ENCODE measurements at regions not wholly inside any gene's neighbourhood (a gene's known extent, or its start where the extent isn't known, plus 50 kb on each side); places are given as distances from the start of the nearest gene placed in this dataset.

GRCh38 chr3:116607205-116607604, 102.4 kb upstream of the TUSC7 start:
- Mint-ChIP-seq H3K9me3 (peaks cover 2 to 17% (median 7%) of the 10 kb centered on the region in 5 donors), H3K27me3 (no peaks in the 10 kb centered on the region), H3K4me3 (no peak overlapping the region), H3K4me1 (no peaks in the 10 kb centered on the region), H3K27ac (no peak overlapping the region), H3K36me3 (no peaks in the 10 kb centered on the region)
- Histone ChIP-seq H3K4me3 (ENCODE audit: low read length) (no peak overlapping the region), H3K4me1 (ENCODE audit: insufficient read depth, low read length) (no peaks in the 10 kb centered on the region), H3K9me3 (ENCODE audit: low read length) (no peaks in the 10 kb centered on the region), H3K36me3 (ENCODE audit: insufficient read depth, low read length) (no peaks in the 10 kb centered on the region), H3K27ac (ENCODE audit: low read depth, low read length) (no peak overlapping the region), H3K27me3 (ENCODE audit: insufficient read depth, low read length, poor library complexity, severe bottlenecking) (no peaks in the 10 kb centered on the region)
- ChIA-PET CTCF (no interaction called here), POLR2A (no interaction called here)
- no peak for DNase-seq

DNA sequence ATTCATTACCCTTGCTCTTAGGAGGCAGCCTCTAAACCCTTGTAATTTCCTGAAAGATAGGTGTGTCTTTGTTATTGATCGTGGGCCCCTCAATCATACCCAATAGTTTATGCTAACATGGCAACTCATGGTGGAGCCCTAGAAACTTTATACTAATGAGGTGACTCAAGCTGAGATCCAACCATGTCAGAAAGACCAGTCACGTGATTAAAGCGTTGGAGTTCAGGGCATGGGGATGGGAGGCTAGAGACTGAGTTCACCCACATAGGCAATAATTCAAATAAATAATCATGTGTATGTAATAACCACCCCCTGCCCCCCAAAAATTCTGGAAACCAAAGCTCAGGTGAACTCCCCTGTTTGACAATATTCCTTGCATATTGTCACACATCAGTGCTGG, 99.5 kb upstream of the TUSC7 start:
- POLR2A ChIA-PET = no interaction called here
- Histone ChIP-seq H3K36me3 (ENCODE audit: insufficient read depth, low read length) (no peaks in the 10 kb centered on the region), H3K27me3 (ENCODE audit: insufficient read depth, low read length, poor library complexity, severe bottlenecking) (no peaks in the 10 kb centered on the region), H3K27ac (ENCODE audit: low read depth, low read length) (no peak overlapping the region), H3K4me1 (ENCODE audit: insufficient read depth, low read length) (no peaks in the 10 kb centered on the region), H3K4me3 (ENCODE audit: low read length) (no peak overlapping the region), H3K9me3 (ENCODE audit: low read length) (no peaks in the 10 kb centered on the region)
- Mint-ChIP-seq H3K27me3 (no peaks in the 10 kb centered on the region), H3K9me3 (peaks cover 2 to 17% (median 7%) of the 10 kb centered on the region in 5 donors), H3K36me3 (no peaks in the 10 kb centered on the region), H3K4me3 (no peak overlapping the region), H3K4me1 (no peaks in the 10 kb centered on the region), H3K27ac (no peak overlapping the region)
- no peak for DNase-seq
- CTCF ChIA-PET = no interaction called here

GRCh38 chr3:116614795-116615362, 94.7 kb upstream of the TUSC7 start:
- H3K4me3 Mint-ChIP-seq = no peak overlapping the region
- ChIA-PET POLR2A (no interaction called here), CTCF (no interaction called here)
- no peak for DNase-seq
- H3K27me3 Mint-ChIP-seq = no peaks in the 10 kb centered on the region
- Histone ChIP-seq H3K4me1 (ENCODE audit: insufficient read depth, low read length) (no peaks in the 10 kb centered on the region), H3K9me3 (ENCODE audit: low read length) (no peaks in the 10 kb centered on the region), H3K27me3 (ENCODE audit: insufficient read depth, low read length, poor library complexity, severe bottlenecking) (no peaks in the 10 kb centered on the region), H3K36me3 (ENCODE audit: insufficient read depth, low read length) (no peaks in the 10 kb centered on the region), H3K4me3 (ENCODE audit: low read length) (no peak overlapping the region), H3K27ac (ENCODE audit: low read depth, low read length) (no peak overlapping the region)
- peaks cover 0 to 9% (median 2%) of the 10 kb centered on the region in 5 donors for H3K9me3 Mint-ChIP-seq
- no peaks in the 10 kb centered on the region for H3K36me3 Mint-ChIP-seq
- no peaks in the 10 kb centered on the region for H3K4me1 Mint-ChIP-seq
- H3K27ac Mint-ChIP-seq = no peak overlapping the region

DNA sequence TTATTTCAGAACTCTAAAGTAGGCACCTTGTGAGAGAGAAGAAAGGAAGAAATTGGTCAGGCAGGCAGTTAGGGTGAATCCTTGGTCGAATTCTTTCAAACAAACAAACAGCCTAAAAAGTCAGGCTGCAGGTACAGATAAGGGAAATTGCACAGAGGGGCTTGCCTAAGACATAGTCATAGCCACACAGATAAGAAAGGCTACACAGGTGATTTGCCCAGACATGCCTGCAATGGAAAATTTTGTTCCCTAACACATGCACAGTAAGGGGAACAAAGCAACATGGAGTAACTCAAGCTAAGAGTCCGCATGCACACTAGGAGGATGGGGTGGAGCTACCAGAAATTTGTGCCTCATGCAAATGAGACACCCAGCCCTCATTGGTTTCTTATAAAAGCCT, 91.4 kb upstream of the TUSC7 start:
- Mint-ChIP-seq H3K27ac (no peak overlapping the region), H3K9me3 (peaks cover 0 to 11% (median 3%) of the 10 kb centered on the region in 5 donors), H3K27me3 (no peaks in the 10 kb centered on the region), H3K4me1 (no peaks in the 10 kb centered on the region), H3K4me3 (no peak overlapping the region), H3K36me3 (no peaks in the 10 kb centered on the region)
- Histone ChIP-seq H3K27me3 (ENCODE audit: insufficient read depth, low read length, poor library complexity, severe bottlenecking) (no peaks in the 10 kb centered on the region), H3K4me3 (ENCODE audit: low read length) (no peak overlapping the region), H3K4me1 (ENCODE audit: insufficient read depth, low read length) (no peaks in the 10 kb centered on the region), H3K9me3 (ENCODE audit: low read length) (no peaks in the 10 kb centered on the region), H3K27ac (ENCODE audit: low read depth, low read length) (no peak overlapping the region), H3K36me3 (ENCODE audit: insufficient read depth, low read length) (no peaks in the 10 kb centered on the region)
- no peak for DNase-seq
- ChIA-PET POLR2A (no interaction called here), CTCF (no interaction called here)

DNA sequence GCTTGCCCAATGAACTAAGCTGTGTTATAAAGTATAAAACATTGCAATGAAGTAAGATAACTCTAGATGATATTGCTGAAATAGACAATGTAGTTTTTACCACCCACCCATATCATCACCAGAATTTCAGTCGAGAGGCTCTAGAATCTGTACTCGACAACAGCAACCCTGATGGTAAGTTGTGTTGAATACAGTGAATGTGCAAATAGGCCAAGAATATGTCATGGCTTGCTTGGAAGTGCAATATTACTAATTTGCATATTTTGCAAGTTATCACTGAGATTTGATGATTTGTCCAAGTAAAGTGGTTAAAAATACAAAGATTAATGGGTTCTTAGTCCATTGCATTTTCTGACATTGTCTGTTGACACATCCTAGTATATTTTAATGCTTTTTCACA, 90.6 kb upstream of the TUSC7 start:
- Histone ChIP-seq H3K4me1 (ENCODE audit: insufficient read depth, low read length) (no peaks in the 10 kb centered on the region), H3K9me3 (ENCODE audit: low read length) (no peaks in the 10 kb centered on the region), H3K27me3 (ENCODE audit: insufficient read depth, low read length, poor library complexity, severe bottlenecking) (no peaks in the 10 kb centered on the region), H3K36me3 (ENCODE audit: insufficient read depth, low read length) (no peaks in the 10 kb centered on the region), H3K4me3 (ENCODE audit: low read length) (no peak overlapping the region), H3K27ac (ENCODE audit: low read depth, low read length) (no peak overlapping the region)
- H3K9me3 Mint-ChIP-seq = peaks cover 0 to 11% (median 4%) of the 10 kb centered on the region in 5 donors
- no peaks in the 10 kb centered on the region for H3K36me3 Mint-ChIP-seq
- no peak for DNase-seq
- H3K4me1 Mint-ChIP-seq = no peaks in the 10 kb centered on the region
- H3K27me3 Mint-ChIP-seq = no peaks in the 10 kb centered on the region
- H3K4me3 Mint-ChIP-seq = no peak overlapping the region
- H3K27ac Mint-ChIP-seq = no peak overlapping the region
- POLR2A ChIA-PET = no interaction called here
- CTCF ChIA-PET = no interaction called here

- Mint-ChIP-seq H3K27me3 (no peaks in the 10 kb centered on the region), H3K36me3 (no peaks in the 10 kb centered on the region), H3K9me3 (peaks cover 5 to 33% (median 19%) of the 10 kb centered on the region in 5 donors), H3K27ac (no peak overlapping the region), H3K4me1 (no peaks in the 10 kb centered on the region), H3K4me3 (no peak overlapping the region)
- ChIA-PET POLR2A (no interaction called here), CTCF (no interaction called here)
- Histone ChIP-seq H3K4me1 (ENCODE audit: insufficient read depth, low read length) (no peaks in the 10 kb centered on the region), H3K36me3 (ENCODE audit: insufficient read depth, low read length) (no peaks in the 10 kb centered on the region), H3K27ac (ENCODE audit: low read depth, low read length) (no peak overlapping the region), H3K4me3 (ENCODE audit: low read length) (no peak overlapping the region), H3K9me3 (ENCODE audit: low read length) (no peaks in the 10 kb centered on the region), H3K27me3 (ENCODE audit: insufficient read depth, low read length, poor library complexity, severe bottlenecking) (no peaks in the 10 kb centered on the region)
- DNase-seq = no peak
Observed at GRCh38 chr3:116630494-116630893, 79.1 kb upstream of the TUSC7 start.

- Histone ChIP-seq H3K4me1 (ENCODE audit: insufficient read depth, low read length) (no peaks in the 10 kb centered on the region), H3K27me3 (ENCODE audit: insufficient read depth, low read length, poor library complexity, severe bottlenecking) (no peaks in the 10 kb centered on the region), H3K9me3 (ENCODE audit: low read length) (no peaks in the 10 kb centered on the region), H3K36me3 (ENCODE audit: insufficient read depth, low read length) (no peaks in the 10 kb centered on the region), H3K4me3 (ENCODE audit: low read length) (no peak overlapping the region), H3K27ac (ENCODE audit: low read depth, low read length) (no peak overlapping the region)
- DNase-seq = no peak
- CTCF ChIA-PET = no interaction called here
- Mint-ChIP-seq H3K4me3 (no peak overlapping the region), H3K9me3 (peaks cover 0 to 10% (median 3%) of the 10 kb centered on the region in 5 donors), H3K36me3 (no peaks in the 10 kb centered on the region), H3K4me1 (no peaks in the 10 kb centered on the region), H3K27me3 (no peaks in the 10 kb centered on the region), H3K27ac (no peak overlapping the region)
- POLR2A ChIA-PET = no interaction called here
Observed at GRCh38 chr3:116639641-116640040, 69.9 kb upstream of the TUSC7 start.

DNA sequence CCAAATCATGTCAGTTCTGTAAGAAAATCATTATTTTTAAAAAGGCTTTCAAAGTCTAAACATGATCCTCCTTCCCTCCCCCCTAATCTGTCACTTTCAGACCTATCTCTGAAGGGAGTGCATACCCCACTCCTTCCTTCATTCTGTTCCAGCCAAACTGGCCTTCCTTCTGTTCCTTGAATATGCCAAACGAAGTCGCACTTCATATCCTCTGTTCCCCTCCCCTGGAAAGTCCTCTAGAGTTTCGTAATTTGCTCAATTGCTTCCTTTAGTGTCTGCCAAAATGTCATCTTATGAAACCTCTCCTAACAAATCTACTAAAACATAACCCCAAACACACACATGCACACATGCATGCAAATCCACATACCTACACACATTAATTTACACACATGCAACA, 69.5 kb upstream of the TUSC7 start:
- Histone ChIP-seq H3K27ac (ENCODE audit: low read depth, low read length) (no peak overlapping the region), H3K36me3 (ENCODE audit: insufficient read depth, low read length) (no peaks in the 10 kb centered on the region), H3K27me3 (ENCODE audit: insufficient read depth, low read length, poor library complexity, severe bottlenecking) (no peaks in the 10 kb centered on the region), H3K4me3 (ENCODE audit: low read length) (no peak overlapping the region), H3K9me3 (ENCODE audit: low read length) (no peaks in the 10 kb centered on the region), H3K4me1 (ENCODE audit: insufficient read depth, low read length) (no peaks in the 10 kb centered on the region)
- Mint-ChIP-seq H3K36me3 (no peaks in the 10 kb centered on the region), H3K9me3 (peaks cover 0 to 10% (median 3%) of the 10 kb centered on the region in 5 donors), H3K4me3 (no peak overlapping the region), H3K27me3 (no peaks in the 10 kb centered on the region), H3K4me1 (no peaks in the 10 kb centered on the region), H3K27ac (no peak overlapping the region)
- ChIA-PET CTCF (no interaction called here), POLR2A (no interaction called here)
- DNase-seq = no peak

DNA sequence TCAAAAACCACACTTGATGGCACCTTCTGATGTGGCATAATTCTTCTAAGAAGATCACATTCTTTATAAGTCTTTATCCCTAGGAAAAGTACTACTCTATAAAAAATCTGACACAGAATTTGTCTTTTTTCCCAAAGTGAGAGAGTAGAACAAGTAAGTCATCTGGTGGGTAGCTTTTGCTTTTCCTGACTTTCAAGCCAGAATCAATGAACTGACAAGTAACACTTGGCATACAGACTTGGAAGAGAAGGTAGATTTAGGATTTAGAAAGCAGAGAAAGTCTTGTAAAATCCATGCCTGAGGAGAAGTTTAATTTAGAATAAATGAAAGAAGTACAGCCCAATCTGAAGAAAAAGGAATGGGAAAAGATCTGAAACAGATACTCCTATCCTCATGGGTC, 66.6 kb upstream of the TUSC7 start:
- H3K36me3 Mint-ChIP-seq = no peaks in the 10 kb centered on the region
- POLR2A ChIA-PET = no interaction called here
- CTCF ChIA-PET = no interaction called here
- H3K27ac Mint-ChIP-seq = no peak overlapping the region
- H3K27me3 ChIP-seq (ENCODE audit: insufficient read depth, low read length, poor library complexity, severe bottlenecking) = no peaks in the 10 kb centered on the region
- H3K9me3 ChIP-seq (ENCODE audit: low read length) = no peaks in the 10 kb centered on the region
- H3K27ac ChIP-seq (ENCODE audit: low read depth, low read length) = no peak overlapping the region
- no peak overlapping the region for H3K4me3 ChIP-seq (ENCODE audit: low read length)
- no peak overlapping the region for H3K4me3 Mint-ChIP-seq
- H3K4me1 ChIP-seq (ENCODE audit: insufficient read depth, low read length) = no peaks in the 10 kb centered on the region
- no peaks in the 10 kb centered on the region for H3K4me1 Mint-ChIP-seq
- no peaks in the 10 kb centered on the region for H3K36me3 ChIP-seq (ENCODE audit: insufficient read depth, low read length)
- H3K9me3 Mint-ChIP-seq = peaks cover 0 to 12% (median 2%) of the 10 kb centered on the region in 5 donors
- H3K27me3 Mint-ChIP-seq = no peaks in the 10 kb centered on the region
- DNase-seq = no peak

Measured in CD8-positive, alpha-beta memory T cell (primary cell).